HTR-8/SVneo (cell line): ENCODE measurements at regions not wholly inside any gene's neighbourhood (a gene's known extent, or its start where the extent isn't known, plus 50 kb on each side); places are given as distances from the start of the nearest gene placed in this dataset.

Experiments
- DNase-seq: peaks from one replicate; pipeline ENCODE4 v3.0.0; 2011; ENCODE audit warnings: low spot score, mixed read lengths; ENCODE audit not compliant: insufficient read length
- FAIRE-seq: peaks from 2 replicates; lab custom pipeline; 2011; peaks lifted over from hg19 to GRCh38; lab: Jason Lieb, UNC

DNA sequence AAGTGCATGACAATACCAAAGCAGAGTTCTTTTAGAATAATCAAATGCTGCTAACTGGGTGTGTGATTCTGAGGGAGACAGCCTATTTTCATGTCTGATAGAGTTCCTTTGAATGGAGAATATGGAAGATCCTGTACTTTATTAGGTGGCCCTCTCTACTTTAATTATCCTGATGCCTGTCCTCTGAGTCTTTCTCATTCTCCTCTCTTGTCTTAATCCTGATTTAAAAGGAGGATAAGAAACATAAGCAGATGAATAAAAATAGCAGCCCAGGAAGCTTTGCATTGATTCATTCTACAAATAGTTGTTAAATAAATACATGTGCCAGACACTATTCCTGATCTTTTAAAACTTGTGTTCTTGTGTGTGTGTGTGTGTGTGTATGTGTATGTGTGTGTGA lies 387.3 kb downstream of the SPRY1 start:
- no peak for FAIRE-seq
- DNase-seq, result no peak

DNA sequence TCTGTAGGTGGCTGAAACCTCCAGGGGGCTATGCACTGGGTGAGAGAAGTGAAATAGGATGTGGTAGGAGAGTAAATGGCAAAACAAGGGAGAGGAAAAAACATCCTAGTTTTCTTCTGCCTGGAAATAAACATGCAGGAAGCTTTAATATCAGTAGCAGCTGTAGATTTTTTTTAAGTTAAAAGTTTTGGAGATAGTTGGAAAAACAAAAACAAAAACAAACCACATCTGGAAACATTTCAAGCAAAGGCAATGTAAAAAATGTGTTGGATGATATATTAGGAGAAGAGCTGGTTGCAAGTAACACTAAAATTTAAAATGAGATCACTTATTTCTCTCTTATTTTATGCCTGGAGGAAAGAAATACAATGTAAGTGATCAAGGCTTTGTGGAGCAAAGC lies 388.0 kb downstream of the SPRY1 start:
- DNase-seq, result no peak
- FAIRE-seq, result no peak

DNA sequence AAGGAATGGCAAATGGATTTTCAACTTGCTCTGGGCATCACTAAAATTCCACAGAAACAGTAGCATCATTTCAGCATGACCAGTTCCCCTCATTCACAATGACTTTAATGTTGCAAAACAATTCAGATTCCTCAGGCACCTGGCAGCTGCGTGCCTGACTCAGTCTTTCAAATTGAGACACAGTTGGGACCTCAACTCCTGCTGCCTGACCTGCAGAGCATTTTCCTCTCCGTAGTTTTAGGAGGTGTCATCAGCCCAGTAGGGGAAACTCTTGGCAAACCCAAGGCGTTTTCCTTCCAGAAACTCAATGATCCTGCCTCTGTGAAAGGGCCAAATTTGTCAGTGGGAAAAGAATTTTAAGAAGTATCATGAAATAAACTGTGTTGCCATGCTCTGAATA lies 388.9 kb downstream of the SPRY1 start:
- FAIRE-seq (no peak), DNase-seq (no peak)

DNA sequence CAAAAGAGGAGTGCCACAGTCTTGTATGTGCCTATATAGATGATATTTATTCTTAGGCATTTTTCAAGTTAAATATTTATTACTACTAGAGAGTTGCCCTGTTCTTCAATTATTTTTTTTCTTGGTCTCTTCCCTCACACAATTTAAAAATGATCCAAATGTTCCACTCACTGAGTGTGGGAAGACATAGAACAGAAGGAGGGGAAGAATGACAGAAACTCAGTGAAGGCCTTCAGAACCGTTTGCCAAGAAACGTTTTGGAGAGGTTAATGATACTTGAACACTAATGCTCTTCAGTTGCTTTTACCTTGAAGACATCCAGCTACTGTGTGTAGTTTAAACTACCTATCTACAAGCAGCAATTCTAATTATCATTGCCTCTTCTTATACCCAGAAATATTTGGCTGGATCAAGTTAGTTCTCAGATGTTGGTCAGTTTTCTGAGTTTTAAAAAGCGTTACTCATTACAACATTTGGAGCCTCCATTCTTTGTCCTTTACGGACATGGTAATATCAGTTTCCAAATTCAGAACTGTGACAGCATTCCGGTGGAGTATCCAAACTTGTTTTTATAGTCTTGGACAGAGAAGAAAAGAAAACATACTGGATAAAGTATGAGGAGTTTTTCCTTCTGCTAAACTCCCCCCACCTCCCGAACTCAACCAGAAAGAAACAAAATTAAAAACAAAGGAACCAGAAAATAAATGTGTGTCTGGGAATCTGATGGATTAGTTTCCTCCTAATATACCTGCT lies 389.7 kb downstream of the SPRY1 start:
- DNase-seq (no peak), FAIRE-seq (no peak)

DNA sequence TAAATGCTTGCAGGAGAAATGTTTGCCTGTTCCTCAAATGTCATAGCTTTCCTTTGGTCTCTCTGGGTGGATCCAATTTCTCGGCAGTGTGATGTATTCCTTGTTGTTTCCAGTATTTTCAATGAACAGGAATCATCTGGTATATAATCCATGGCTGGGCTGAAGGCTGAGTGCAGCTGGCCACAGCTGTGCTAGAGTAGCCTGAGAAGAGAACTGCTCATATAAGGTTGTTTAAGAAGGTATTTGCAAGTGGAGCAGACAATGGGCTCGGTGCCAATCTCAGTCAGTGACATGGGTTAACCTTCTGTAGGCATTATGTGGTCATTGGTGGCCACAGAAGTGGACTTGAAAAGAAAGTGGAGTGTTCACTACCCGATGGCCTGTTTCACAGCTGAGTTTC lies 390.3 kb downstream of the SPRY1 start:
- no peak for FAIRE-seq
- no peak for DNase-seq

DNA sequence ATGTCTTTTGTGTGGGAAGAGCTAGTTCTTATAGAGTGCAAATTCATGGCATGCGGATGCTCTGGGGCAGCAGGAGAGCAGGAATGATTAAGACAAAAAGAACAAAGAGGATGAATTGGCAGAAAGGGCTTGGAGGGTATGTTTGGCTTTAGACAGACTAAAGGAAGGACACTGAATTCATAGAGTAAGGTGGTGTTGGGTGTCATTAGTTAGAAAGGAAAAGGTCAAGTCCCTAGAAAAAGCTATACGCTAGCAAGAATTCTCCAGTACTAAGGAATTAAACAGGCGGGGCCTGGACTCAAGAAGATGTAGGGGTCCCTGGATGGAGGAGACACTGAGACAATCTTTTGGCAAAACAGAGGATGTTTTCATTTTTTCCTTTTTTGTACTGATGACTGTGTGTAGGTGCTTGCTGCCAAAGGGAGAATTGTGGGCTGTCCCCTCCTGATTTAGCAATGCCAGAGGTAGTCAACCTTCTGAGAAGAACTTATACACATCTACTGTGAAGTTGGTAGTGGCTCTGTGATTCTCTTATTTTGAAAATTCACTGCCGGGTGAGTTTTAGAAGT lies 391.0 kb downstream of the SPRY1 start:
- DNase-seq, result no peak
- no peak for FAIRE-seq

DNA sequence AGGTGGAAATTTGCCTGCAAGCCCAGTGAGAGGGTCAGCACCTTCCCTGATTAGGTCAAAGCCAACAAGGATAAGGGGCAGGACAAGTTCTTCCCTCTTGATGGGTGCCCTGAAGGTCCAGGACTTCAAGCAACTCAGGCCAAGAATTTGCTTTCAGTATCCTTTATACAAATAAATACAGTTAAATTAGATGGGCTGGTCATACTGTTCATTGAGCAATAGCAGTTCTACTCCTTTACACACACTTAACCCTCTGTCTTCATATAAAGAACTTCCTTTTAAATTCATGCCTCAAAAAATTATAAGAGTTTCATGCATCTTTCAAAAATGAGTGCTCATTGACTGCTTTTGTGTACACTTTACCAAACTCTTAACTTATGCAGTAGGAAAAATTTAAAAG lies 392.0 kb downstream of the SPRY1 start:
- no peak for FAIRE-seq
- no peak for DNase-seq

DNA sequence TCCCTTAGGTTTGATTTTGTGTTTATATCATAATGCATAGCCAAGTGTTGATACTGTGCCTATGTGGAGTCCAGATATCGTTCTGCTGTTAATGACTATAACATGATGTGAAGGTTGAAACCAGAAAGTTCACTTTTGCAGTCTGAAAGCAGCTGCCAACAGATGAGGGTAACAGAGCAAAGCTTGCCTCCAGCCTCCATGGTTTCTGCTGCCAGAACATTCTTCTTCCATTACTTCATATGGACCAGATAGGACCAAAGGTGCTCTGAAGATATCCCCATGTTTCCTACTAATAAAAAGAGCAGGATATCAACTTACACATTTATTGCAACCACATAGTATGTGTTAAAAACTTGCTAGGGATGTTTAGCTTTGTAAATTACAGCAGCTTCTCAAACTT lies 394.1 kb downstream of the SPRY1 start:
- DNase-seq, result no peak
- FAIRE-seq, result no peak

DNA sequence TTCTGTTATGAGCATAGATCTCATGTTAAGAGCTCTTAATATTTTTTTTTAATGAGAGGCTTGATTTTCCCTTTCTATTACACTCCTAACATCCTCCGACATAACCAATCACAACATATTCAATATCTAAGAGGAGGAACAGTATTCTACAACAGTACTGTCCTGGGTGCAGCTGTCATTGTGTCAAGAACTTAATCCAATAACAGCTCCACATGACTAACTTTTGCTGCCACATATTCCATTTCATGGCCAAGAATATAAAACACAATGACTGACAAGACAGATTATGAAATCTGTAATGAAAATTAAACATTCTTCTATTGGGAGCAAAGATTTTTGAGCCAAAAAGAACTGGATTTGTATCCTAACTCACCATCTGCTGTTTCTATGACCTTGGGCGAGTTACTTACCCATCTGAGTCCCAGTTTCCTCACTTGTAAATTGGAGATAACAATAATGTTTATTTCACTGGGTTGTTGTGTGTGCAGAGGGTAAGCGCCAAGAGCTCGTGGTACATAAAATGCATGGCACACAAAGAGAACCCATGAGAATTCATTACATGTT lies 405.6 kb downstream of the SPRY1 start:
- DNase-seq (no peak), FAIRE-seq (no peak)

DNA sequence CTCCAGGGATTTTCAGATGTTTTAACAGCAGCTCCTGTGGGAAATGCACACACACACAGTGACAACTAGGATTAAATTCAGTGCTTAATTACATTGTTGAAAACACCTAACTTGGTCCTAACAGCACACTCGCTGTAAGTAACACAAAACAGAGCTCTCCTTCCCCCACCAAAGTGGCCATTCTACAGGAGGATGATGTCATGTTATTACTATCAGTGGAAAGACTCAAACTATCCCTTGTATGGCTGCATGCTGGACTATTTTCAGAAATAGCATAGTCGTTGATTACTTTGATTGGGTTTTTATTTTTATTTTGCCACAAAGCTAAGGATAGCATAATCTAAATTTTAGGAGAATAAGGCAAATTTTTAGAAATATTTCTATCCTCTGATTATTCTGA lies 406.3 kb downstream of the SPRY1 start:
- FAIRE-seq (no peak), DNase-seq (no peak)

DNA sequence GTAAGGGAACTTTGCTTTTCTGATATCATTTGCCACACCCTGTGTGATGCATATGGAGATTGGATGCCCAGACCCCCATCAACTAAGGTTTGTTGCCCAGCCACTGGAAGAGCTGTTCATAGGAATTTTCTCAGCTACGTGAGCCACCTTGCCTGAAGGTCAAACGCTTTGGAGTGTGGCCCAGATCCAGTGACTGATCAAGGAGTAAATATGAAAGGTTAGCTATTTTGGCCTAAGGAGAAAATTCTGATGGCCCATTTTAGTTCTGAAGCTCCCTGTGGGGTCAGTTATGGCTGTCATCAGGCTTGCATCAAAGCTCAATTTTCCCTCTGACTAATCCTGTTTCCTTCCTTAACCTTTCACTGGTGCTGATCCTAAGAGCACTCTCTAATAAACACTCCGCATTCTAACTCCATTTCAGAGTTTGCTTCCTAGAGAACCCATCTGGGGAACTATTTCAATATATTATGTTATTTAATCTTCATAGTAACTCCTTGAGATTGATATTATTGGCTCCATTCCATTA lies 407.7 kb downstream of the SPRY1 start:
- no peak for DNase-seq
- no peak for FAIRE-seq

DNA sequence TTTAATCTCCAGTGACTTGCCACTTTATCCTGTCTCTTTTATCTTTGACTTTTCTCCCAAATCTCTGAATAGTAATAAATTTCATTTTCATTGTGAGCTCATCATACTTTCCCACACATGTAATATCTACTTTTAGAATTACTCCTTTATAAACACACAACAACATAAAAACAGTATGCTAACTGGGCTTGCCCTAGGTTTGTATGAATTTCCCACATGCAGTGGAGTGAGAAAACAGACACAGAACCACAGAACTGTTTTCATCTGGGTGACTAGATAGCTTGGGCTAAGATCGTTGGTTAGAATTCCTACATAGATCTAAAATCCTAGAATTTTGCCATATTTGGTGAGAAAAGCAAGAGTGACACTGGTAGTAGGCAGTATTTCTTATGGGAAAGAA lies 409.5 kb downstream of the SPRY1 start:
- DNase-seq (no peak), FAIRE-seq (no peak)

DNA sequence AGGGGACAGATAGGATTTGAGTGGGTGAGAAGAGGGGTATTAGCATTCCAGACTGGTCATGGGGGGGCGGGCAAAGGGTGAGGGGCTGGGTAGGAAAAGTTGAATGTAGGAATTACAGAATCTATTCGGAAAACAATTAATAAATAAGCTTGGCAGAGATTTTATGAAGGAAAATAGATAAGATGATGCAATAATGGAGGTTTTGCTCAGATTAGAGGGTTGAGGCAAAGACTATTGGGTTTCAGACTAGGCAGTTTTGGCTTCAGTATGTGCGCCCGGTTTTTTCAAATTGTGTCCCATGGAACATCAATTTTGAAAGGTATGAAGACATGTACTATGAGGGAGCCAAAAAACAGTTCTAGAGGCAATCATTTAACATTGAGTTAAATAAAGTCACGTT lies 410.6 kb downstream of the SPRY1 start:
- FAIRE-seq (no peak), DNase-seq (no peak)

DNA sequence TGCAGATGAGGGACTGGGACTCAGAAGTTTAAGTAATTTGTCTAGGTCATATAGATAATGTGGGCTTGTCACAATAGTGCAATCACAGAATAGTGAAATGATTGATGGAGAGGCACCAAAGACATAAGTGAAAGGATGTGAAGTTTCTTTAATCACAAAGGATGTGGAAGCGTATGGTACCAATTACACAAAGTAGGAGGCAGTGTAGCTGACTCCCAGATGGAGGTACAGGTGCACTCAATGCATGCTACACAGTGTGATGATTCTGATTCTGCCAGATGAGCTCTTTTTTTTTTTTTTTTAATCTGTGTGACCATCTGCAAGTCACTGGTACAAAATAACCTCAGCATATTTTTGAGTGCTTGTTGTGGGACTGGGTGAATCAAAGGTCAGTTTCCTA lies 411.3 kb downstream of the SPRY1 start:
- no peak for FAIRE-seq
- DNase-seq, result no peak

DNA sequence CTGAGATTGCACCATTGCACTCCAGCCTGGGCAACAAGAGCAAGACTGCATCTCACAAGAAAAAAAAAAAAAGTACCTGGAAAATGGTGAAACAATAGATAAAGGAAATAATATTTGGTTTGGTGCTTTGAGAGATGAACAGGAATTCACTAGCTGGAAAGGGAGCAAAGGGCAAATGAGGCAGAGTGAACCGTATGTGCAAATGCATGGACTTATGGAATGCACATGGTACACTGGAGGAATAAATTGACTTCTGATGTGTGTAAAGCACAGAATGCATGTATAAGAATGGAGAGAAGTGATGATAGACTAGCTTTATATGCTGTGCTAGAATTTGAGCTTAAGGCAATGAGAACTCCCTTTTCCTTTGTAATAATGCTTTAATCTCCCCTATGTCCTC lies 413.3 kb downstream of the SPRY1 start:
- DNase-seq (no peak), FAIRE-seq (no peak)

DNA sequence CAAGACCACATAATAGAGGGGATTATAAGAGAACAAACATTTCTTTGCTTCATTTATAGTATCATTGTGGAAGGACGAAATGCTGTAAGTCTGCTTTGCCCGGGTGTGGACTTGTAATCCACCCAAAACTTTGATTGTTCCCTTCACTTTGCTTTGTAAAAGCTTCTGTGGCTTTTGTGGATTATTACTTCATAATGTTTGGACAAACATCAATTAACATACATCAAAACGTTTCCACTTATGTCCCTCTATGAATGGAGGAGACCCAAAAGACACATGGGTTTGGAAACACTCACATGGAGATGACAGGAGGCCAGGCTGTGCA lies 415.4 kb downstream of the SPRY1 start:
- DNase-seq (no peak), FAIRE-seq (no peak)

DNA sequence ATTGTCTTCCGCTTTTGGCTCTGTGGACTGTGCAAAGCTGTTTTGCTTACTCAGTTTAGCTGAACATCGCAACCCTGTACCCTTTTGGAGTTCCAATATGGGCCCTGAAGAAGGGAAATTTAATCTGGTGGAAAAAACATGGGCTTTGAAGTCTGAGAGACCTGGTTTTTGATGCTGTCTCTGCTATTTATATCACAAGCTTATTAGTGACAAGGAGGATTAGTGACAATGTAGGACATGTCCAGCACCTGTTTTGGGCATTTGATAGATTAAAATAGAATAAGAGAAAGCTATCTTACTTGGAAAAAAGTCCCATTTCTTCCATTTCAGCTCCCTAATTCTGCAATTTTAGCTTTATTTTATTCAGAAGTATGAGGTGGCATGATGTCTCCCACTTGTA lies 417.3 kb downstream of the SPRY1 start:
- FAIRE-seq (no peak), DNase-seq (no peak)

DNA sequence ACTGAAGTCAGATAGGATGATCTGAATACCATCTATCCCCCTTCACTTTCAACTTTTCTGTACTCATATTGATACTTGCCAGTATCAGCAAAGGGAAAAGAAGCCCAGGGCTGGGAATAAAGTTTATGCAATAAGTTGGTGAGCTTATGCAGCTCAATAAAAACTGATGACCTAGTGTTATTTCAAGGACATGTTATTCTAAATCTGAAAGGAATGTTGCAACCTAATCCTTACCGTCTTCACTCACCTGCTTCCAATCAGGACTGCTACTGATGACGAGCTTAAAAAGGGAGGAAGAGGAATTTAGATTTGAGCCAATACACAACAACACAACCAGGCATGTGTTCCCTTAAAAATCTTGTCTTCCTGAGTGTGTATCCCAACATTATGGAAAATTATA lies 419.9 kb downstream of the SPRY1 start:
- FAIRE-seq, result no peak
- DNase-seq, result no peak

DNA sequence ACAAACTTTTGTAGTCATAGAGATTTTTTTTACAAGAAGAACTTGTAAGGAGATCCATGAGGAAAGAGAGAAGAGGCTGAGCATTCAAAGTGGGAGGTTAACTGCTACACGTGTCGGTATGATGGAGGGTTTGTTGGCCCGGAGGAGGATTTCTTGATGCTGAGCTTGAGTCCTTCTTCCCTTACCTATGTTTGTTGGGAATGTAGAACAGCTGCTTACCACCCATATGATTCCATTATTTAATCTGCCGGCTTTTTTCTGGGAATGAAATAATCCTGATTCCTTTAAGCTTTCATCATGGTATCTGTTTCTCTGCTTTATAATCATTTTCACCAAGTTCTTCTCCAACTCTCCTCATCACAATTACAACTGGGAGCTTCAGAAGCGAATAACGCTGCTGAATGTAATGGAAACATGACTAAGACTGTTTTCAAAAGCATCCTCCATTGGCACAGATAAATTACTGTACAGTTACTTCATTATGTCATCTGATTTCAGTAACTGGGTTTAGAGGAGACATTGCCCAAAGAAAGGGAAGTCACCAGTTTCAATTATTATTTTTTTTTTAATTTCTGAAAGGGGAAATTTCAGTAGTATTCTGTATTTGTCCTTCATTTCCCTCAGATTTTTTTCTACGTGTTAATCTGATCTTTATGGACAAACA lies 420.6 kb downstream of the SPRY1 start:
- DNase-seq (no peak), FAIRE-seq (no peak)

DNA sequence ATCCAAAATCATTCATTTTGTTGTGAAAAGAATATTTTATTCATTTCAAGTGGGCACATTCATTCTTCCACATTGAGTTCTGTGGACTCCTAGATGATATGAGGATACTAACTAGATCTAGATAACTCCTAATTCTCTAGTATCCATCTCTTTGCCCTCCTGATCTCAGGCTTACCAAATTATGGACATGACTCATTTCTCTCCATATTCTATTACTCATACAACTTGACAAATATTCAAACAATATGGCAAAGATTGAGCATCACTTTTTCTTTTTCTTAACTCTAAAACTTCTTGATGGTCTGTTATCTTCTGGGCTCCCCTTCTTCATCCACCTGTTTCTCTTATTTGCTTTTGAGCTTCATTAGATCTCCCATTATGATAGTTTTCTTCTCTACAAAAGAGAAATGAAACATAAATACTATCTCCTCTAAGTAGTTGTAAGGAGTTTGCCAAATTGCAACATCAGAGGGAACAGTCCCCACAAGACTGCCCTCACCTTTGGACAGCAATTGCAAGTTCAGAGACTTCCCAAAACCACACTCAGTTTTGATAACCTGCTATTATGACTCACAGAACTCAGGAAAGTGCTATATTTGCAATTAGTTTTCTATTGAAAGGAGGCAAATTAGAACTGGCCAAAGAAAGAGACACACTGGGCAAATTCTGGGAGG lies 422.9 kb downstream of the SPRY1 start:
- FAIRE-seq (no peak), DNase-seq (no peak)

DNA sequence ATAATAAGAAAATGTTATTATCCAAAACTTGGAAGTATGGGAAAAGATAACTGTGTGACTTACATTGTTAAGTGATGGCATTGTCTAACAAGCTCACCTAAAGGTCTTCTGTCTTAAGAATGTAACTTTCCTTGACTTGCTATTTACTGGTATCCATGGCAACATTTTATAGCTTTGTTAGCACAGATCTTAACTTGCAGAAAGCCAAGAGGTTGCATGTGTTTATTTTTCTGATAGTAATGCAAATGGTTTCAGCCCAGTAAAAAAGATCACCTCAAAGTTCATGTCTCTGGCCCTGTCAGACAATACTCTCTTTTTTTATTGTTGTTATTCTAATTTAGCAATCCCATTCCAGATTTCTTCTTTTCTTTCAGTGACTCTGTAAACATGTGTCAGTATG lies 425.3 kb downstream of the SPRY1 start:
- no peak for FAIRE-seq

More for the DNA sequence above, 425.3 kb downstream of the SPRY1 start:
- DNase-seq, result no peak
